Parathyroid adenoma (tissue), 2 donors: ENCODE measurements at regions not wholly inside any gene's neighbourhood (a gene's known extent, or its start where the extent isn't known, plus 50 kb on each side); places are given as distances from the start of the nearest gene placed in this dataset.

Experiments used
- H2AFZ ChIP-seq: fragments of 300-600 bp; sonication (generic); one replicate; pipeline ENCODE4 v1.7.0; 2017; ENCODE audit warnings: antibody characterized with exemption, mild to moderate bottlenecking
- H3K27ac ChIP-seq: fragments of 300-600 bp; sonication (generic); one replicate; pipeline ENCODE4 v1.7.0; 2017
- H3K27me3 ChIP-seq: fragments of 300-600 bp; sonication (generic); one replicate; pipeline ENCODE4 v1.7.0; 2017; ENCODE audit warnings: low read length; ENCODE audit not compliant: control insufficient read depth, insufficient read depth
- H3K36me3 ChIP-seq: fragments of 300-600 bp; sonication (generic); one replicate; pipeline ENCODE4 v1.7.0; 2017; ENCODE audit warnings: low read length; ENCODE audit not compliant: control insufficient read depth, insufficient read depth
- H3K4me1 ChIP-seq: fragments of 300-600 bp; sonication (generic); one replicate; pipeline ENCODE4 v1.7.0; 2017; ENCODE audit warnings: control low read depth
- H3K4me2 ChIP-seq: fragments of 300-600 bp; sonication (generic); one replicate; pipeline ENCODE4 v1.7.0; 2017; ENCODE audit warnings: low read length
- H3K4me3 ChIP-seq: fragments of 300-600 bp; sonication (generic); one replicate; pipeline ENCODE4 v1.7.0; 2017; ENCODE audit warnings: low read depth, low read length
- H3K79me2 ChIP-seq: fragments of 300-600 bp; sonication (generic); one replicate; pipeline ENCODE4 v1.7.0; 2017; ENCODE audit warnings: control low read depth
- H3K9ac ChIP-seq: fragments of 300-600 bp; sonication (generic); one replicate; pipeline ENCODE4 v1.7.0; 2017; ENCODE audit warnings: mild to moderate bottlenecking
- H3K9me3 ChIP-seq: fragments of 300-600 bp; sonication (generic); one replicate; pipeline ENCODE4 v1.7.0; 2017; ENCODE audit warnings: low read length; ENCODE audit not compliant: control insufficient read depth
- CTCF ChIP-seq: fragments of 300-600 bp; sonication (generic); IDR thresholded peaks from one replicate; pipeline ENCODE4 v1.7.0; 2017; ENCODE audit warnings: antibody characterized with exemption, mild to moderate bottlenecking
- donor health status: primary hyperparathyroidism.

DNA sequence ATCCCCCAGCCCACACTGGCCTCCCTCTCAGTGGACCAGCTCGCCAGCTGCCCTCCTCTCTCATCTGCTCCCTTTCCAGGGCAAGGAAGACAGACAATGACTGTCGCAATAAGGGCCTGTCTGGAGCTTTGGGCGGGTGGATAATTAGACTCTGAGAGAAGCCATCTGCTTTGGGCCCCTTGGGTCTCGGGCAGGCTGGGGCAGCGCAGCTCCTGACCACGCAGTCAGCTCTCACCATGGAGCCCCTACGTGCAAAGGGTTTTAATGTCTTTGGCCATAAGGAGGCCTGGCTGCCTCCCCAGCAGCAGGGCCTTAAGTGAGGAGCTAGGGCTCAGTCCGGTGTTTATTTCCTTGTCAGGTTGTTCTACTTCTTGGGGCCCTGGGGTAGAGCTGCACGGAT is 153.9 kb downstream of the CHST1 start:
- no peak for TF ChIP-seq CTCF
- no peak overlapping the region for H3K4me2 ChIP-seq
- no peak overlapping the region for H3K9ac ChIP-seq
- H3K9me3 ChIP-seq: no peaks in the 10 kb centered on the region
- H3K27ac ChIP-seq: no peak overlapping the region
- no peaks in the 10 kb centered on the region for H3K4me1 ChIP-seq
- no peaks in the 10 kb centered on the region for H3K79me2 ChIP-seq
- no peak overlapping the region for H3K4me3 ChIP-seq
- H2AFZ ChIP-seq: no peak overlapping the region
- no peaks in the 10 kb centered on the region for H3K27me3 ChIP-seq
- no peaks in the 10 kb centered on the region for H3K36me3 ChIP-seq

DNA sequence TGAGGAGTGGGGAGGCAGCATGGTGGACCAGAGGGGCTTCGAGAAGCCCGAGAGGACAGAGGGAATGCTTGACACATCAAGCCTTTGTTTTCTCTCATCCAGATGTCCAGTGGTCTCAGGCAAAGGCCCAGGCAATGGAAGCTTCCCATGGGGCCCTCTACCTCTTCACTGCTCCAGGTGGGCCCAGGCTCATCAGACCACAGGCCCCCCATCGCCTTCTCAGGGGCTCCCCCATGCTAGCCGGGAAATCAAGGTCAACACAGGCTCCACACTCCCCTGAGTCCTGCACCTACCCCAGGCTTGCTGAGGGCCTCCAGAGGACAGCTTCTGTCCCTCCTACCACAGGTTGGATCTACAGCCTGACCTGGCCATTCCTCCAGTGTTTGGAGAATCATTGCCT is 157.5 kb downstream of the CHST1 start:
- Histone ChIP-seq H2AFZ (no peak overlapping the region), H3K9me3 (no peaks in the 10 kb centered on the region), H3K36me3 (no peaks in the 10 kb centered on the region), H3K27me3 (no peaks in the 10 kb centered on the region), H3K79me2 (no peaks in the 10 kb centered on the region), H3K4me1 (no peaks in the 10 kb centered on the region), H3K27ac (no peak overlapping the region), H3K9ac (no peak overlapping the region), H3K4me2 (no peak overlapping the region), H3K4me3 (no peak overlapping the region)
- TF ChIP-seq CTCF: no peak

GRCh38 chr11:45503311-45503710 is 162.1 kb downstream of the CHST1 start:
- H3K27ac ChIP-seq: no peak overlapping the region
- no peaks in the 10 kb centered on the region for H3K79me2 ChIP-seq
- no peak overlapping the region for H2AFZ ChIP-seq
- H3K36me3 ChIP-seq: no peaks in the 10 kb centered on the region
- TF ChIP-seq CTCF: no peak
- no peaks in the 10 kb centered on the region for H3K9me3 ChIP-seq
- no peak overlapping the region for H3K9ac ChIP-seq
- no peaks in the 10 kb centered on the region for H3K4me1 ChIP-seq
- no peak overlapping the region for H3K4me2 ChIP-seq
- H3K4me3 ChIP-seq: no peak overlapping the region
- no peaks in the 10 kb centered on the region for H3K27me3 ChIP-seq

DNA sequence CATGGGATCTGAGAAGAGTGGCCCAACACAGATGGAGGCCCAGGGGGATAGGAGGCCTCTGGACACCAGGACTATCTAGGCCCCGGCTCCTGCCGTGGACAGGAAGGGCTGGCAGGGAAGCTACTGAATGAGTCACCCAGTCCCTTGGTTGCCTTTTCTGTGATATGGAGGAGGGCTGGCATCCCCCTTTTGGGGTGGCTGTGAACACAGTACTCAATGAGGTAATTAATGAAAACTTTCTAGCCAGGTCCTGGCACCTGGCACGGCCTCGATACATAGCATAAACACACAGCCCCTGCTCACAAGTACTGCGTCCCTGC is 163.2 kb downstream of the CHST1 start:
- TF ChIP-seq CTCF: no peak
- no peak overlapping the region for H3K4me3 ChIP-seq

DNA sequence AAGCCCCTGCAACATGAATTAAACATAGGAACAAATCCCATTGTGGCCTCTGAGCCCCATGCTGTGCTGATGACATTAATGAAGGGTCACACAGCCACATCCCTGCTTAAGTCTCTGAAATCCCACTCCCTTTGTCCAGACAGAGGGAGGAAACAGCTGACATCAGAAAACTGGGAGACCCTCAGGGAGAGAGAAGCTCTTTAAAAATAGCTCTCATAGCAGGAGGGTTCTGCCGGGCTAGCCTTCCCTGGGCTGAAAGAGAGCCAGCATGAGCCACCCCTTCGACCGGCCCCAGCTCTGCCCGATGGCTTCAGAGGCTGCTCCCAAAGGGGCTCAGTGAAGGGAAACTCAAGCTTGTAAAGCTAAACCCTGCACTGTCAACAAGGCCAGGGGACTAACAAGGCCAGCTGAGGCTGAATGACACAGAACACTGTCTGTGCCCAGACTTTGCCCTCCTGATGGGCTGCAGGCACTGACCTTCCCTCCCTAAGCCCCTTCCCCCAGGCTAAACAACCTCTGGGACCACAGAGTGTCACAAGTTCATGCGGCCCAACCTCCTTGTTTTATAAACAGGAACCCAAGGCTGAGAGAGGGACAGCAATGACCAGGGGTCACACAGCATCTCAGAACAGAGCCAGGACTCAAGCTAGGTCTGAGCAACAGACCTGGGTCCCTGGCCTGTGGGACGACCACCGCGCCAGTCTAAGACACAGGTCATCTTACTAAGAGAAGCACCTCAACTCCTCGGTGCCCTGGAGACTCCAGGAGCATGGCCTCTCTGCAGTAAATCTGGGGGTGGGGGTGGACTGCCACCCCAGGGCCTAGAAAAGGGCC is 163.8 kb downstream of the CHST1 start:
- no peak for TF ChIP-seq CTCF
- no peaks in the 10 kb centered on the region for H3K27me3 ChIP-seq
- no peak overlapping the region for H2AFZ ChIP-seq
- no peak overlapping the region for H3K4me2 ChIP-seq
- H3K9ac ChIP-seq: no peak overlapping the region
- H3K79me2 ChIP-seq: no peaks in the 10 kb centered on the region
- no peak overlapping the region for H3K4me3 ChIP-seq
- H3K4me1 ChIP-seq: no peaks in the 10 kb centered on the region
- H3K36me3 ChIP-seq: no peaks in the 10 kb centered on the region
- no peaks in the 10 kb centered on the region for H3K9me3 ChIP-seq
- no peak overlapping the region for H3K27ac ChIP-seq

More for the DNA sequence above, 163.2 kb downstream of the CHST1 start:
- Histone ChIP-seq H3K27me3 (no peaks in the 10 kb centered on the region), H2AFZ (no peak overlapping the region), H3K36me3 (no peaks in the 10 kb centered on the region), H3K4me1 (no peaks in the 10 kb centered on the region), H3K4me2 (no peak overlapping the region), H3K79me2 (no peaks in the 10 kb centered on the region), H3K27ac (no peak overlapping the region), H3K9ac (no peak overlapping the region), H3K9me3 (no peaks in the 10 kb centered on the region)
